Frontal cortex (tissue), 3 donors: ENCODE measurements at regions not wholly inside any gene's neighbourhood (a gene's known extent, or its start where the extent isn't known, plus 50 kb on each side); places are given as distances from the start of the nearest gene placed in this dataset.

Experiments
- DNase-seq, 2 donors: peaks; one replicate each; pipeline ENCODE4 v3.0.0; 2012; ENCODE audit warnings: low spot score in 2 of 2
- FAIRE-seq: peaks from 2 replicates; lab custom pipeline; 2012; peaks lifted over from hg19 to GRCh38; lab: Jason Lieb, UNC
- donor health status: control.
- donor health status: control.
- donor health status: control.

- no peak for DNase-seq
- FAIRE-seq = no peak
These were observed 166.1 kb upstream of the EEA1 start for GRCh38 chr12:93094988-93095737.

GRCh38 chr12:93097417-93097816 lies 168.3 kb upstream of the EEA1 start:
- DNase-seq (no peak), FAIRE-seq (no peak)

- FAIRE-seq = no peak
- DNase-seq = no peak
These were observed 169.0 kb upstream of the EEA1 start for GRCh38 chr12:93098077-93098476.

GRCh38 chr12:93099792-93100191 lies 170.7 kb upstream of the EEA1 start:
- no peak for DNase-seq
- FAIRE-seq = no peak

GRCh38 chr12:93100610-93101009 lies 171.5 kb upstream of the EEA1 start:
- FAIRE-seq = no peak

GRCh38 chr12:93101367-93101766 lies 172.3 kb upstream of the EEA1 start:
- DNase-seq (no peak), FAIRE-seq (no peak)

More at GRCh38 chr12:93100610-93101009, 171.5 kb upstream of the EEA1 start:
- DNase-seq = no peak

- DNase-seq (no peak), FAIRE-seq (no peak)
These were observed 173.2 kb upstream of the EEA1 start for GRCh38 chr12:93102312-93102711.

- FAIRE-seq = no peak
- DNase-seq = no peak
These were observed 173.6 kb upstream of the EEA1 start for GRCh38 chr12:93102744-93103143.

- FAIRE-seq (no peak), DNase-seq (no peak)
These were observed 174.1 kb upstream of the EEA1 start for GRCh38 chr12:93103154-93103553.

- DNase-seq (no peak), FAIRE-seq (no peak)
These were observed 175.4 kb upstream of the EEA1 start for GRCh38 chr12:93104535-93104934.

GRCh38 chr12:93106910-93107309 lies 177.8 kb upstream of the EEA1 start:
- no peak for FAIRE-seq
- DNase-seq = no peak

GRCh38 chr12:93107514-93108312 lies 178.6 kb upstream of the EEA1 start:
- no peak for DNase-seq
- no peak for FAIRE-seq

GRCh38 chr12:93108985-93109384 lies 179.9 kb upstream of the EEA1 start:
- FAIRE-seq (no peak), DNase-seq (no peak)

- FAIRE-seq (no peak), DNase-seq (no peak)
These were observed 180.6 kb upstream of the EEA1 start for GRCh38 chr12:93109551-93110203.

GRCh38 chr12:93111773-93112172 lies 182.7 kb upstream of the EEA1 start:
- FAIRE-seq (no peak), DNase-seq (no peak)

- FAIRE-seq (no peak), DNase-seq (no peak)
These were observed 184.4 kb upstream of the EEA1 start for GRCh38 chr12:93113317-93114006.

GRCh38 chr12:93115198-93115601 lies 186.1 kb upstream of the EEA1 start:
- FAIRE-seq (no peak), DNase-seq (no peak)

- FAIRE-seq (no peak), DNase-seq (no peak)
These were observed 186.6 kb upstream of the EEA1 start for GRCh38 chr12:93115646-93116045.

- no peak for FAIRE-seq
These were observed 187.5 kb upstream of the EEA1 start for GRCh38 chr12:93116632-93117031.

GRCh38 chr12:93121729-93122488 lies 192.8 kb upstream of the EEA1 start:
- DNase-seq = no peak
- FAIRE-seq = no peak

More at GRCh38 chr12:93116632-93117031, 187.5 kb upstream of the EEA1 start:
- DNase-seq = no peak
